EH (cell line): ENCODE measurements at regions not wholly inside any gene's neighbourhood (a gene's known extent, or its start where the extent isn't known, plus 50 kb on each side); places are given as distances from the start of the nearest gene placed in this dataset.

Source experiments
- DNase-seq: peaks from one replicate; pipeline ENCODE4 v3.0.0-alpha.2; 2015; ENCODE audit warnings: low read depth

- DNase-seq, result no peak
Observed at GRCh38 chr14:42602336-42602845, 995.7 kb downstream of the LRFN5 start.

- no peak for DNase-seq
Observed at GRCh38 chr14:42572032-42572431, 965.4 kb downstream of the LRFN5 start.

- DNase-seq, result no peak
Observed at GRCh38 chr14:42569227-42569626, 962.6 kb downstream of the LRFN5 start.

GRCh38 chr14:42565556-42565955, 958.9 kb downstream of the LRFN5 start:
- DNase-seq, result no peak

GRCh38 chr14:42563313-42563712, 956.6 kb downstream of the LRFN5 start:
- DNase-seq, result no peak

- no peak for DNase-seq
Observed at GRCh38 chr14:42556551-42556950, 949.9 kb downstream of the LRFN5 start.

GRCh38 chr14:42555365-42555764, 948.7 kb downstream of the LRFN5 start:
- DNase-seq, result no peak

GRCh38 chr14:42554091-42554490, 947.4 kb downstream of the LRFN5 start:
- DNase-seq, result no peak

GRCh38 chr14:42550310-42550709, 943.6 kb downstream of the LRFN5 start:
- no peak for DNase-seq

- DNase-seq, result no peak
Observed at GRCh38 chr14:42548349-42548748, 941.7 kb downstream of the LRFN5 start.

- DNase-seq, result no peak
Observed at GRCh38 chr14:42545636-42546035, 939.0 kb downstream of the LRFN5 start.

GRCh38 chr14:42541535-42542001, 934.9 kb downstream of the LRFN5 start:
- DNase-seq, result no peak

- DNase-seq, result no peak
Observed at GRCh38 chr14:42535397-42535796, 928.7 kb downstream of the LRFN5 start.

- no peak for DNase-seq
Observed at GRCh38 chr14:42533476-42533875, 926.8 kb downstream of the LRFN5 start.

GRCh38 chr14:42532194-42532593, 925.5 kb downstream of the LRFN5 start:
- DNase-seq, result no peak

- no peak for DNase-seq
Observed at GRCh38 chr14:42527141-42527540, 920.5 kb downstream of the LRFN5 start.

- no peak for DNase-seq
Observed at GRCh38 chr14:42523666-42524065, 917.0 kb downstream of the LRFN5 start.

- no peak for DNase-seq
Observed at GRCh38 chr14:42517806-42518500, 911.3 kb downstream of the LRFN5 start.

- DNase-seq, result no peak
Observed at GRCh38 chr14:42513837-42514236, 907.2 kb downstream of the LRFN5 start.

- no peak for DNase-seq
Observed at GRCh38 chr14:42510071-42510470, 903.4 kb downstream of the LRFN5 start.

- DNase-seq, result no peak
Observed at GRCh38 chr14:42508209-42508946, 901.7 kb downstream of the LRFN5 start.

GRCh38 chr14:42504433-42504832, 897.8 kb downstream of the LRFN5 start:
- DNase-seq, result no peak

GRCh38 chr14:42499137-42499536, 892.5 kb downstream of the LRFN5 start:
- DNase-seq, result no peak
